ENCODE measurements at regions not wholly inside any gene's neighbourhood (a gene's known extent, or its start where the extent isn't known, plus 50 kb on each side); places are given as distances from the start of the nearest gene placed in this dataset.
A peak's percentile ranks its signal among the peaks of the same experiment; 100 is the strongest.
"Not testable (repeated sequence)": the region's sequence is repeated elsewhere in the genome, so short reads cannot be mapped to it uniquely, and the experiment has no call there.

DNA sequence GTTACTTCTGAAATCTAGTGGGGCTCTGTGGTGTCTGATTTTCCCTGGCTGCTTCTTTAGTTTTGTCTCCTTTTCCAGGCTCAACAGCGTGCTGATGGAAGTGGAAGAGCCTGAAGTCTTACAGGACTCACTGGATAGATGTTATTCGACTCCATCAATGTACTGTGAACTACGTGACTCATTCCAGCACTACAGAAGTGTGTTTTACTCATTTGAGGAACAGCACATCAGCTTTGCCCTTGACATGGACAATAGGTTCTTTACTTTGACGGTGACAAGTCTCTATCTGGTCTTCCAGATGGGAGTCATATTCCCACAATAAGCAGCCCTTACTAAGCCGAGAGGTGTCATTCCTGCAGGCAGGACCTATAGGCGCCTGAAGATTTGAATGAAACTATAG is 51.1 kb downstream of the NBPF8 start:
- BruUV-seq (replicated peaks); H3K27me3 ChIP-seq (ENCODE audit: control insufficient read depth in 2 of 2, insufficient read depth in 2 of 2, low read length in 2 of 2); H2AFZ ChIP-seq (ENCODE audit: low read depth, low read length); H3K27ac ChIP-seq (ENCODE audit: extremely low read depth, low read depth, low read length); H3K9me1 ChIP-seq (ENCODE audit: control insufficient read depth, insufficient read depth, low read length); ATAC-seq; H3K36me3 ChIP-seq (ENCODE audit: control insufficient read depth, insufficient read depth, low read length); POLR2A ChIA-PET; H4K20me1 ChIP-seq (replicated peaks; ENCODE audit: control insufficient read depth, insufficient read depth, low read length); H3K4me2 ChIP-seq (ENCODE audit: insufficient read depth, low read length); H3K4me1 ChIP-seq (replicated peaks in 1 of 2; ENCODE audit: control insufficient read depth in 2 of 2, insufficient read depth in 2 of 2, low read length in 2 of 2); H3K9ac ChIP-seq (ENCODE audit: insufficient read depth in 1 of 2, low read depth in 2 of 2, low read length in 2 of 2); CTCF ChIA-PET (ENCODE audit: low intra/inter-chr PET ratio); H3K4me3 ChIP-seq; H3K79me2 ChIP-seq (ENCODE audit: control insufficient read depth, insufficient read depth, low read length); FAIRE-seq; in situ Hi-C loops (cut with MboI); H3K9me3 ChIP-seq (replicated peaks; ENCODE audit: control insufficient read depth, insufficient read depth, low read depth, low read length); intact Hi-C loops (cut with micrococcal nuclease); DNase-seq (ENCODE audit: extremely low read depth in 1 of 4, low spot score in 3 of 4): not testable (repeated sequence)
- TF ChIP-seq SUPT5H (IDR thresholded peaks at IDR 0.05) (0 out of 2 replicates have a peak, but pooled peaks have one; percentile 21), POLR2B (IDR thresholded peaks at IDR 0.05; ENCODE audit: low read depth, partially characterized antibody) (peak; percentile 30), POLR2A (conservative IDR thresholded peaks at IDR 0.05) (peak; percentile 36; the same call in 1 of the 2 replicates)
- WGBS (ENCODE audit: insufficient coverage, low coverage, missing lambda C conversion rate): 84% methylated on average over 6 of the region's 6 CpGs

DNA sequence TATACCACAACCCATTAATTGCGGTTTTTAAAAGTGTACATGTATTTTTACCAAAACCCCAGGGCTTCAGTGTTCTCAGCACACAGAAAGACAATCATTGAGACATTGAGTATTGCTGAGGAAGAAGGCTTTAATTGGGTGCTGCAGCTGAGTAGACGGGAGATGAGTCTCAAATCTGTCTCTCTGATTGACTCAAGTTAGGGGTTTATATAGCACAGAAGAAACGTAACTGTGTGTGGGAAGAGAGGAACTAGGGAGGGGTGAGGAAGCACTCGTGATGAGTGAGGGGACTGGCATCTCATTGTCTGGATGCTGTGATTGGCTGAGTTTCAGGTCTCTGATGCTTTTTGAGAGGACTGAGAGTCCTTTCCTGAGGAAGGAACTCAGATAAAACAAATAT is 62.8 kb downstream of the NBPF8 start:
- CTCF ChIA-PET (ENCODE audit: low intra/inter-chr PET ratio); POLR2A ChIA-PET; FAIRE-seq: not testable (repeated sequence)

DNA sequence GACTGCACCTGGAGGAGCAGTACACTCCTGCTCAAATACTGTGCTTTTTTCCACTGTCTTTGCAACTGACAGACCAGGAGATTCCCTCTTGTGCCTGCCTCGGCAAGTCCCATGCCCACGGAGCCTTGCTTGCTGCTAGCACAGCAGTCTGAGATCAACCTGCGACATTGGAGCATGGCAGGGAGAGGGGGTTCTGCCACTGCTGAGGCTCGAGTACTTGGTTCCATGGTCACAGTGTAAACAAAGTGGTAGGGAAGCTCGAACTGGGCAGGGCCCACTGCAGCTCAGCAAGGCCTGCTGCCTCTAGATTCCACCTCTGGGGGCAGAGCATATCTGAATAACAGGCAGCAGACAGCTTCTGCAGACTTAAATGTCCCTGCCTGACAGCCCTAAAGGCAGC is 63.6 kb downstream of the NBPF8 start:
- DNase-seq (ENCODE audit: extremely low read depth in 1 of 4, low spot score in 3 of 4); FAIRE-seq; POLR2A ChIA-PET; intact Hi-C loops (cut with micrococcal nuclease); H3K4me2 ChIP-seq (ENCODE audit: insufficient read depth, low read length); H3K79me2 ChIP-seq (ENCODE audit: control insufficient read depth, insufficient read depth, low read length); H3K4me3 ChIP-seq; H2AFZ ChIP-seq (ENCODE audit: low read depth, low read length); BruUV-seq (replicated peaks); H3K9me1 ChIP-seq (ENCODE audit: control insufficient read depth, insufficient read depth, low read length); H3K9ac ChIP-seq (ENCODE audit: insufficient read depth in 1 of 2, low read depth in 2 of 2, low read length in 2 of 2); H3K4me1 ChIP-seq (replicated peaks in 1 of 2; ENCODE audit: control insufficient read depth in 2 of 2, insufficient read depth in 2 of 2, low read length in 2 of 2); H3K9me3 ChIP-seq (replicated peaks; ENCODE audit: control insufficient read depth, insufficient read depth, low read depth, low read length); H4K20me1 ChIP-seq (replicated peaks; ENCODE audit: control insufficient read depth, insufficient read depth, low read length); in situ Hi-C loops (cut with MboI); H3K27ac ChIP-seq (ENCODE audit: extremely low read depth, low read depth, low read length); H3K27me3 ChIP-seq (ENCODE audit: control insufficient read depth in 2 of 2, insufficient read depth in 2 of 2, low read length in 2 of 2); CTCF ChIA-PET (ENCODE audit: low intra/inter-chr PET ratio); ATAC-seq: not testable (repeated sequence)
- peaks cover 10% of the 10 kb centered on the region; the same call in 1 of the 3 replicates for H3K36me3 ChIP-seq (ENCODE audit: control insufficient read depth, insufficient read depth, low read length)
- no CpG with 5 or more reads among the region's 5 CpGs for WGBS (ENCODE audit: insufficient coverage, low coverage, missing lambda C conversion rate)

More for the DNA sequence above, 62.8 kb downstream of the NBPF8 start:
- H3K9me1 ChIP-seq (ENCODE audit: control insufficient read depth, insufficient read depth, low read length); H3K9ac ChIP-seq (ENCODE audit: insufficient read depth in 1 of 2, low read depth in 2 of 2, low read length in 2 of 2); H4K20me1 ChIP-seq (replicated peaks; ENCODE audit: control insufficient read depth, insufficient read depth, low read length); H3K27me3 ChIP-seq (ENCODE audit: control insufficient read depth in 2 of 2, insufficient read depth in 2 of 2, low read length in 2 of 2); ATAC-seq; intact Hi-C loops (cut with micrococcal nuclease); H3K4me3 ChIP-seq; in situ Hi-C loops (cut with MboI); H3K79me2 ChIP-seq (ENCODE audit: control insufficient read depth, insufficient read depth, low read length); DNase-seq (ENCODE audit: extremely low read depth in 1 of 4, low spot score in 3 of 4); H3K9me3 ChIP-seq (replicated peaks; ENCODE audit: control insufficient read depth, insufficient read depth, low read depth, low read length); H3K4me1 ChIP-seq (replicated peaks in 1 of 2; ENCODE audit: control insufficient read depth in 2 of 2, insufficient read depth in 2 of 2, low read length in 2 of 2); BruUV-seq (replicated peaks); H2AFZ ChIP-seq (ENCODE audit: low read depth, low read length); H3K4me2 ChIP-seq (ENCODE audit: insufficient read depth, low read length); H3K27ac ChIP-seq (ENCODE audit: extremely low read depth, low read depth, low read length): not testable (repeated sequence)
- WGBS (ENCODE audit: insufficient coverage, low coverage, missing lambda C conversion rate): 88% methylated on average over 3 of the region's 4 CpGs
- H3K36me3 ChIP-seq (ENCODE audit: control insufficient read depth, insufficient read depth, low read length): peaks cover 10% of the 10 kb centered on the region; the same call in 1 of the 3 replicates

DNA sequence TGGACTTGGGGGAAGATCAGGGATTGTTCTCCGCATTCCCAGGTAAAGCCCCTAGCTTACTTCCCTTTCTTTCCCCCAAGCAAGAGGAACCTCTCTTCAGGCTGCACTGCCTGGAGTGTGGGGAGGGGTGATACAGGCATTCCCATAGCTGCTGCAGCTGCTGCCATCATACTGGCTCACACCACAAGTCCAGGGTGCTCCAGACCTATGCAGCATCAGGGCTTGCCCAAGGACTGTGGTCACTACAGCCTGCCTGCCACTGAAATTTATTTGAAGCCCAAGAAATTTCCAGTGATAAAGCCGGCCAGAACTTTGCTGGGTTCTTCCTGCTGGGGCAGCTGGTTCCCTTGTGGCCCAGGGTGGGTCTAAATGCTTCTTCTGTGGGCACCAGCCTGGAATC is 72.7 kb downstream of the NBPF8 start:
- H3K79me2 ChIP-seq (ENCODE audit: control insufficient read depth, insufficient read depth, low read length); in situ Hi-C loops (cut with MboI); H3K27me3 ChIP-seq (ENCODE audit: control insufficient read depth in 2 of 2, insufficient read depth in 2 of 2, low read length in 2 of 2); H3K4me1 ChIP-seq (replicated peaks in 1 of 2; ENCODE audit: control insufficient read depth in 2 of 2, insufficient read depth in 2 of 2, low read length in 2 of 2); H4K20me1 ChIP-seq (replicated peaks; ENCODE audit: control insufficient read depth, insufficient read depth, low read length); FAIRE-seq; H2AFZ ChIP-seq (ENCODE audit: low read depth, low read length); POLR2A ChIA-PET; H3K9me1 ChIP-seq (ENCODE audit: control insufficient read depth, insufficient read depth, low read length); intact Hi-C loops (cut with micrococcal nuclease); H3K9me3 ChIP-seq (replicated peaks; ENCODE audit: control insufficient read depth, insufficient read depth, low read depth, low read length); DNase-seq (ENCODE audit: extremely low read depth in 1 of 4, low spot score in 3 of 4); H3K27ac ChIP-seq (ENCODE audit: extremely low read depth, low read depth, low read length); H3K4me2 ChIP-seq (ENCODE audit: insufficient read depth, low read length); H3K9ac ChIP-seq (ENCODE audit: insufficient read depth in 1 of 2, low read depth in 2 of 2, low read length in 2 of 2); BruUV-seq (replicated peaks); CTCF ChIA-PET (ENCODE audit: low intra/inter-chr PET ratio); H3K4me3 ChIP-seq: not testable (repeated sequence)
- peaks cover 19% of the 10 kb centered on the region; the same call in 1 of the 3 replicates for H3K36me3 ChIP-seq (ENCODE audit: control insufficient read depth, insufficient read depth, low read length)
- no CpG with 5 or more reads among the region's 2 CpGs for WGBS (ENCODE audit: insufficient coverage, low coverage, missing lambda C conversion rate)
- ATAC-seq: peak; percentile 53; the same call in 2 of the 3 replicates

Data from K562 (cell line).